ENCODE measurements at regions not wholly inside any gene's neighbourhood (a gene's known extent, or its start where the extent isn't known, plus 50 kb on each side); places are given as distances from the start of the nearest gene placed in this dataset.

GRCh38 chrX:115966920-115967319 is 203.6 kb upstream of the AGTR2 start:
- TF ChIP-seq CTCF (IDR thresholded peaks at IDR 0.05) = no peak
- TF ChIP-seq POLR2A (IDR thresholded peaks at IDR 0.05) = no peak
- H3K36me3 ChIP-seq (replicated peaks in 1 of 2) = no peaks in the 10 kb centered on the region
- H3K4me1 ChIP-seq (replicated peaks in 1 of 2) = no peaks in the 10 kb centered on the region
- H3K27me3 ChIP-seq = peaks cover 34% of the 10 kb centered on the region
- WGBS, 4 donors = 65 to 92% (median 75%) methylated on average over 6 to 11 of the region's 11 CpGs
- DNase-seq = no peak
- H3K27ac ChIP-seq = no peak overlapping the region
- intact Hi-C loops (cut with DNase I) = no loop called here
- no peaks in the 10 kb centered on the region for H3K9me3 ChIP-seq (replicated peaks in 1 of 3)
- H3K4me3 ChIP-seq = no peak overlapping the region

GRCh38 chrX:115968436-115969252 is 201.9 kb upstream of the AGTR2 start:
- Histone ChIP-seq H3K36me3 (replicated peaks in 1 of 2) (no peaks in the 10 kb centered on the region), H3K4me3 (peak overlapping the region in 1 of 4 donors; percentile 6), H3K27ac (peak overlapping the region in 1 of 5 donors; percentile 30), H3K4me1 (replicated peaks in 1 of 2) (no peaks in the 10 kb centered on the region), H3K27me3 (peaks cover 41% of the 10 kb centered on the region), H3K9me3 (replicated peaks in 1 of 3) (no peaks in the 10 kb centered on the region)
- DNase-seq = peak in 1 of 7 donors; percentile 58
- TF ChIP-seq POLR2A (IDR thresholded peaks at IDR 0.05) (no peak), CTCF (IDR thresholded peaks at IDR 0.05) (no peak)
- intact Hi-C loops (cut with DNase I) = no loop called here
- WGBS, 4 donors = 2 to 31% (median 10%) methylated on average over 11 to 48 of the region's 48 CpGs

- WGBS, 4 donors = 53 to 70% (median 58%) methylated on average over 5 of the region's 5 CpGs
- H3K9me3 ChIP-seq (replicated peaks in 1 of 3) = no peaks in the 10 kb centered on the region
- H3K4me1 ChIP-seq (replicated peaks in 1 of 2) = no peaks in the 10 kb centered on the region
- H3K4me3 ChIP-seq = no peak overlapping the region
- intact Hi-C loops (cut with DNase I) = no loop called here
- no peak for TF ChIP-seq CTCF (IDR thresholded peaks at IDR 0.05)
- no peak for TF ChIP-seq POLR2A (IDR thresholded peaks at IDR 0.05)
- DNase-seq = no peak
- peaks cover 41% of the 10 kb centered on the region for H3K27me3 ChIP-seq
- H3K36me3 ChIP-seq (replicated peaks in 1 of 2) = no peaks in the 10 kb centered on the region
- H3K27ac ChIP-seq = no peak overlapping the region
Observed at GRCh38 chrX:115970718-115971117, 199.8 kb upstream of the AGTR2 start.

GRCh38 chrX:115972717-115973116 is 197.8 kb upstream of the AGTR2 start:
- no peak for TF ChIP-seq POLR2A (IDR thresholded peaks at IDR 0.05)
- TF ChIP-seq CTCF (IDR thresholded peaks at IDR 0.05) = no peak
- Histone ChIP-seq H3K36me3 (replicated peaks in 1 of 2) (no peaks in the 10 kb centered on the region), H3K4me1 (replicated peaks in 1 of 2) (no peaks in the 10 kb centered on the region), H3K27ac (no peak overlapping the region), H3K9me3 (replicated peaks in 1 of 3) (no peaks in the 10 kb centered on the region), H3K4me3 (no peak overlapping the region), H3K27me3 (peaks cover 37% of the 10 kb centered on the region)
- 36 to 65% (median 51%) methylated on average over 1 of the region's 1 CpG for WGBS, 4 donors
- DNase-seq = no peak
- intact Hi-C loops (cut with DNase I) = no loop called here

All from adrenal gland (tissue), 9 donors.